Loucy (cell line): ENCODE measurements at regions not wholly inside any gene's neighbourhood (a gene's known extent, or its start where the extent isn't known, plus 50 kb on each side); places are given as distances from the start of the nearest gene placed in this dataset.

Experiments
- CTCF ChIP-seq: fragments of 200-600 bp; sonication (generic); conservative IDR thresholded peaks from 2 replicates; pipeline ENCODE4 v1.5.1; 2014; ENCODE audit warnings: mild to moderate bottlenecking, antibody characterized with exemption, low read length
- EZH2phosphoT487 ChIP-seq: fragments of 200-600 bp; IDR thresholded peaks from 2 replicates; pipeline ENCODE4 v1.6.1; 2018; ENCODE audit warnings: antibody characterized with exemption, mild to moderate bottlenecking, moderate library complexity, borderline replicate concordance

- TF ChIP-seq CTCF (no peak), EZH2phosphoT487 (no peak)
Measured at GRCh38 chr22:27123880-27124279, 466.5 kb downstream of the MIAT start.
